Activated T-helper 17 cell treated with anti-CD3 and anti-CD28 coated beads, Interleukin-2, amount 50 U/mL, for 72 hours (primary cell): ENCODE measurements at regions not wholly inside any gene's neighbourhood (a gene's known extent, or its start where the extent isn't known, plus 50 kb on each side); places are given as distances from the start of the nearest gene placed in this dataset.
"Not testable (repeated sequence)": the region's sequence is repeated elsewhere in the genome, so short reads cannot be mapped to it uniquely, and the experiment has no call there.

Experiments used
- ATAC-seq: fragments of 150-1000 bp; cut with Tn5 transposase; replicated peaks from 2 replicates; pipeline ENCODE4 v1.10.0; 2021; ENCODE audit warnings: mild to moderate bottlenecking, moderate library complexity
- H3K27ac Mint-ChIP-seq: one replicate; pipeline ENCODE4 v1.8.0; 2022; ENCODE audit warnings: mixed read lengths
- H3K27me3 Mint-ChIP-seq: one replicate; pipeline ENCODE4 v1.8.0; 2022; ENCODE audit warnings: mixed read lengths
- H3K36me3 Mint-ChIP-seq: one replicate; pipeline ENCODE4 v1.8.0; 2022; ENCODE audit warnings: low read depth, mild to moderate bottlenecking, mixed read lengths
- H3K4me1 Mint-ChIP-seq: one replicate; pipeline ENCODE4 v1.8.0; 2022; ENCODE audit warnings: mixed read lengths
- H3K4me3 Mint-ChIP-seq: one replicate; pipeline ENCODE4 v1.8.0; 2022; ENCODE audit warnings: mild to moderate bottlenecking, mixed read lengths
- H3K9me3 Mint-ChIP-seq: one replicate; pipeline ENCODE4 v1.8.0; 2022; ENCODE audit warnings: mixed read lengths

DNA sequence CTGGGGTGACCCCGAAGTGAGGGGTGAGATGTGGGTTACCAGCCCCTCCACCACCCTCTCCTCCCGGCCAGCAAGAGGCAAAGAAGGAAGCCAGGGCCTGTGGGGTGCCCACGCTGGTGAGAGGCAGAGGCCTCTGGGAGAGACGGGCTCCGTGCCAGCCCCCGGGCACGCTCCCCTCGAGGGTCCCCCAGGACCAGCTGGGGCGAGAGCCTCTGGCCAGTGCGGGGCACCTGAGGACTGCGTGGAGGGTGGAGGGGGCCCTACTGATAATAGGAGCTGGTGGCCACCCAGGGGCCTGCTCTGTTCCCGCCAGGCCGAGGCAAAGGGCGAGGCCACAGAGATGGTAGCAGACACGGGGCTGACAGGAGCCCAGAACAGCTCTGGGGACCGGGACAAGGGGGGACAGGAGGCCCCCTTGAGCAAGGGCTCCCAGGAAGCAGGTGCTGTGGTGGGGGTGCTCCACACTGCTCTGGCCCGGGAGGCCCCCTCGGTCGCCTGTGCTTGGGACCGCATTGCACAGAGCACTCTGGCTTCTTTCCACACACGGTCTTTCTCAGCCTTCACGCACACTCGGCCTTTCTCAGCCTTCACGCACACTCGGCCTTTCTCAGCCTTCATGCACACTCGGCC lies 226.9 kb downstream of the TTLL2 start:
- Mint-ChIP-seq H3K36me3 (no peaks in the 10 kb centered on the region), H3K4me1 (no peaks in the 10 kb centered on the region), H3K4me3 (no peak overlapping the region), H3K27ac (no peak overlapping the region), H3K27me3 (no peaks in the 10 kb centered on the region), H3K9me3 (peaks cover 8% of the 10 kb centered on the region)
- no peak for ATAC-seq

- Mint-ChIP-seq H3K36me3 (no peaks in the 10 kb centered on the region), H3K27me3 (no peaks in the 10 kb centered on the region), H3K27ac (no peak overlapping the region), H3K4me3 (no peak overlapping the region), H3K4me1 (no peaks in the 10 kb centered on the region), H3K9me3 (peaks cover 8% of the 10 kb centered on the region)
- ATAC-seq = no peak
Observed at GRCh38 chr6:167552258-167552630, 227.4 kb downstream of the TTLL2 start.

GRCh38 chr6:167552961-167553735 lies 228.3 kb downstream of the TTLL2 start:
- H3K27me3 Mint-ChIP-seq = no peaks in the 10 kb centered on the region
- no peaks in the 10 kb centered on the region for H3K4me1 Mint-ChIP-seq
- H3K9me3 Mint-ChIP-seq = peaks cover 8% of the 10 kb centered on the region
- no peak overlapping the region for H3K4me3 Mint-ChIP-seq
- H3K36me3 Mint-ChIP-seq = no peaks in the 10 kb centered on the region
- ATAC-seq = no peak
- H3K27ac Mint-ChIP-seq = no peak overlapping the region

DNA sequence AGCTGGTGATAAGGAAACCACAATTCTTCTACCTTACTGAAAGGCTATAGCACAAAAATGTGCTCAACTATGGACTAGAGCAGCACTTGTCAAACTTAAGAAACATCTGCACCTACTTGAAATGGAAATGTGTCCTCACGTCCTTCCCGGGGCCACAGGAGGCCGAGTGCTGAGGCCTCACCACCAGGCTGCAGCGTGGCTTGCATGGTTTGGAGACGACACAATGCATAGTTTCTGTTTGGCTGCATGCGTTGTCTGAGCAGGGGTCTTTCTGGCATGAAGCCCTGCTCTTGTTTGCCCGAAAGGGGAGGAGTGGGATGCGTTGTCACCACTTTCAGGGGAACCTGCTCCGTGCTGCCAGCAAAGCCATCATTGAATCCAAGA lies 228.8 kb downstream of the TTLL2 start:
- Mint-ChIP-seq H3K36me3 (no peaks in the 10 kb centered on the region), H3K9me3 (peaks cover 8% of the 10 kb centered on the region), H3K4me3 (no peak overlapping the region), H3K4me1 (no peaks in the 10 kb centered on the region), H3K27ac (no peak overlapping the region), H3K27me3 (no peaks in the 10 kb centered on the region)
- ATAC-seq = no peak

GRCh38 chr6:167554854-167555253 lies 230.0 kb downstream of the TTLL2 start:
- H3K27ac Mint-ChIP-seq = no peak overlapping the region
- H3K4me1 Mint-ChIP-seq = no peaks in the 10 kb centered on the region
- no peaks in the 10 kb centered on the region for H3K27me3 Mint-ChIP-seq
- no peaks in the 10 kb centered on the region for H3K36me3 Mint-ChIP-seq
- peaks cover 8% of the 10 kb centered on the region for H3K9me3 Mint-ChIP-seq
- no peak for ATAC-seq
- no peak overlapping the region for H3K4me3 Mint-ChIP-seq

DNA sequence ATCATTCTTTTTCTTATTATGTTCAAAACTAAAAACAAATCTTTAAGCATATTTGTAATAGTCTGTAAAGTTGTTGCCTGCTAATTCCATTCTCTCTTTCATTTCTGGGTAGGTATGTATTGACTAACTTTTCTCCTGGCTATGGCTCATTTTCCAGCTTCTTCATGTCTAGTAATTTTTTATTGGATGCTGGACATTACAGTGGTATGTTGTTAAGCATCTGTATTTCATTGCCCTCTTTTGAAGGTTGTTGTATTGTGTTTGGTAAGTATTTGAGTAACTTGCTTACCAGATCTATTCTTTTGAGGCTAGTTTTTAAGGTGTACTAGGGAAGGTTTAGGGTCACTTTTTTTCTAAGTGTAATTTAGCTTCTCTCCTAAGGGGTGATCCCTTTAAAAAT lies 230.9 kb downstream of the TTLL2 start:
- no peak for ATAC-seq
- no peak overlapping the region for H3K4me3 Mint-ChIP-seq
- no peaks in the 10 kb centered on the region for H3K27me3 Mint-ChIP-seq
- H3K9me3 Mint-ChIP-seq = peaks cover 8% of the 10 kb centered on the region
- H3K36me3 Mint-ChIP-seq = no peaks in the 10 kb centered on the region
- no peaks in the 10 kb centered on the region for H3K4me1 Mint-ChIP-seq
- H3K27ac Mint-ChIP-seq = no peak overlapping the region

GRCh38 chr6:167557675-167558074 lies 232.8 kb downstream of the TTLL2 start:
- Mint-ChIP-seq H3K4me3 (no peak overlapping the region), H3K27me3 (no peaks in the 10 kb centered on the region), H3K27ac (no peak overlapping the region), H3K36me3 (no peaks in the 10 kb centered on the region), H3K9me3 (peaks cover 8% of the 10 kb centered on the region), H3K4me1 (no peaks in the 10 kb centered on the region)
- ATAC-seq = no peak

DNA sequence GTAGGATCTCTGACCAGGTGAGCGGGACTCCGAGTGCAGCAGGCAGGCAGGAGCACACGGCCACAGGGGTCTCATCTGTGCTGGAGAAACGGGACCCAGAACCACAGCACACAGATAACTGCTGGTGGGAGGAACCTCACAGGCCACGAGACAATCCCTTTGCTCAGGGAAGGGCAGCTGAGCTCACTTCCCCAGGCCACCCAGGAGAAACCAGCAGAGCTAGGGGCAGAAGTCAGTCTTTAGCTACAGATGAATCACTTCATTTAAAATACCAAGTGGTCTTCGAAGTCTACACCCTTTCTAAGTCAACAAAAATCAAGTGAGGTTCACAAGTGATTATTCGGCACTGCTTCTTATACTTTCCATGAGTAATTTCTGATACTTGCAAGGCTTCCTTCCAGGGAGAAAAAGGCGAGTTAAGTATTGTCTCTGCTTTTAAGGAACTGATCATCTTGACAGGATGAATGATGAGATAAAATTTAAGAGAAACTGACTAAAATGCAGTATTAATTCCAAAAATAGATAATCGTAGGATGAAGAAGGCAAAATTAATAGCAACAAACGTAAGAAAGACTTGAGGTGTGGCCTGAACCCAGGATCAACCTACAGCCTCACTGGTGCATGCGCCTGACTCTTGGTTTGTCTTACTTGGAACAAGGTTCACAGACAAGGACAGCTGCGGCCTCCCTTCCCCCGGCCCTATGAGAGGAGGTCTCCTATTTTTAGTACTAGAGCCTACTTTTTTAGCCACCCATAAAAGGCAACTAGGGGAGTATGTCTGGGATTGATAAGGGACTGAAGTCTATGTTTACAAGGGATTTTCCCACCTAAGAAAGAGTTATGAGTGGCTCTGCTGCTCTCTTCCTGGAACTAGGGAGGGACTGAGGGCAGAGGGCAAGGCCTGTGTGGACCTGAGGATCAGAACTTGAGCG lies 233.6 kb downstream of the TTLL2 start:
- Mint-ChIP-seq H3K36me3 (no peaks in the 10 kb centered on the region), H3K27me3 (no peaks in the 10 kb centered on the region), H3K4me1 (no peaks in the 10 kb centered on the region), H3K9me3 (peaks cover 8% of the 10 kb centered on the region), H3K4me3 (no peak overlapping the region), H3K27ac (no peak overlapping the region)
- ATAC-seq = no peak

DNA sequence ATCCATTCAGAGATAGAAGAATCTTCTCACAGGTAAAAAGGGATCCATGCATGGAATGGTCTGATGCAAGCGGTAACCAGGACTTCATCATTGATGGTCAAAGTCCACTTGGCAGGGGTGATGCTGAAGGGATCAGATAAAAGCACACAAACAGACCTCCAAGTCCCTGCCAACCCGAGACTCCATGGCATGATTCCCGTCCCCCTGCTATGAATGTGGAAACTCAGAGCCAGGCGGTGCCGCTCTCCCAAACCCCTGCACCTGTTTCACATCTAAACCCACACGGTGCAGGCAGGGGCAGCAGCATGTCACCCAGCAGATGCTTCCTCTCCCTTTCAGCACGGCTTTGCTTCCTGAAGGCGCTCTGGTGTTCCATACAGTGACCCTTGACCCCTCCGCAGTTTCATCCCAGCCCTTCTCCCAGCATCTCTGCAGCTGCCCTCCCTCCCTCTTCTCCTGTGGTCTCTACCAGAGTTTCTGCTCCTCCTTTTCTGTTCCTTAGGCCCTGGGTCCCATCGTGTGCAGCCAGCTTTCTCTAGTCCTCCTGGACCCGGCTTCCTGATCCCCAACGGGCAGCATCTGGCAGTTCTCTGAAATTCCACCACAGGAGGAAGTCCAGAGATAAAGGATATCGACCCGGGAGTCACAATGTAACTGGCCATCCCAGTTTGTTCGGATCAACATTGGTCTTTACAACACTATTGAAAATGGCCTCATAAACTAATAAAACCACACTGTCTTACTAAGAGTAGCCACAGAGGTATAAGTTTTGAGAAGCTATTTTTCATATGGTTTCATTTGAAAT lies 235.0 kb downstream of the TTLL2 start:
- no peak for ATAC-seq
- Mint-ChIP-seq H3K4me1 (no peaks in the 10 kb centered on the region), H3K4me3 (no peak overlapping the region), H3K36me3 (no peaks in the 10 kb centered on the region), H3K9me3 (peaks cover 8% of the 10 kb centered on the region), H3K27me3 (no peaks in the 10 kb centered on the region), H3K27ac (peak overlapping the region; percentile 37)

GRCh38 chr6:167560673-167561569 lies 236.0 kb downstream of the TTLL2 start:
- Mint-ChIP-seq H3K9me3 (peaks cover 6% of the 10 kb centered on the region), H3K27ac (peak overlapping the region; percentile 37), H3K4me1 (no peaks in the 10 kb centered on the region), H3K4me3 (no peak overlapping the region), H3K36me3 (no peaks in the 10 kb centered on the region), H3K27me3 (no peaks in the 10 kb centered on the region)
- ATAC-seq = no peak

- not testable (repeated sequence) for H3K27ac Mint-ChIP-seq, ATAC-seq, H3K27me3 Mint-ChIP-seq, H3K4me3 Mint-ChIP-seq, H3K4me1 Mint-ChIP-seq, H3K9me3 Mint-ChIP-seq, H3K36me3 Mint-ChIP-seq
Observed at GRCh38 chr6:167562862-167563261, 238.0 kb downstream of the TTLL2 start.

GRCh38 chr6:167564416-167565250 lies 239.7 kb downstream of the TTLL2 start:
- Mint-ChIP-seq H3K9me3 (no peaks in the 10 kb centered on the region), H3K4me3 (no peak overlapping the region), H3K27ac (no peak overlapping the region), H3K4me1 (no peaks in the 10 kb centered on the region), H3K27me3 (peaks cover 6% of the 10 kb centered on the region), H3K36me3 (no peaks in the 10 kb centered on the region)
- ATAC-seq = no peak

DNA sequence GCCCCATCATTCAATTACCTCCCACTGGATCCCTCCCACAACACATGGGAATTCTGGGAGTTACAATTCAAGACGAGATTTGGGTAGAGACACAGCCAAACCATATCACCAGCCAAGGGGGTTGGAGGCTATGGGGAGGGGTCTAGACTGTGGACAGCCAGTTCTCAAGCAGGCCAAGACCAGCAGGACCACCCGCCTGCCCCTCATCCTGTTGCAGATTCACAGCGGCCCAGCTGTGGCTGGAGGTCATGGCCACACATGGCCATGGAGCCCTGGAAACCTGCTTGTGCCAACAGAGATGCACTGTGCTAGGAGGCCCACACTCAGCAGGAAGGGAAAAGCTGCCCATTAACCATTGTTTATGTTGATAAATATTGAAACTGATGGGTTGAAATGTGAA lies 240.5 kb downstream of the TTLL2 start:
- no peaks in the 10 kb centered on the region for H3K36me3 Mint-ChIP-seq
- H3K9me3 Mint-ChIP-seq = no peaks in the 10 kb centered on the region
- no peak for ATAC-seq
- no peak overlapping the region for H3K27ac Mint-ChIP-seq
- peaks cover 6% of the 10 kb centered on the region for H3K27me3 Mint-ChIP-seq
- H3K4me3 Mint-ChIP-seq = no peak overlapping the region
- H3K4me1 Mint-ChIP-seq = no peaks in the 10 kb centered on the region
